KBM-7 (cell line): ENCODE measurements at regions not wholly inside any gene's neighbourhood (a gene's known extent, or its start where the extent isn't known, plus 50 kb on each side); places are given as distances from the start of the nearest gene placed in this dataset.
A peak's percentile ranks its signal among the peaks of the same experiment; 100 is the strongest.

Experiments used
- DNase-seq: peaks from one replicate; pipeline ENCODE4 v3.0.0-alpha.2; 2015
- in situ Hi-C: fragments of 300-500 bp; cut with MboI; formaldehyde crosslinking; loops from 2 replicates; pipeline ENCODE4 v1.14.3; 2020; ENCODE audit warnings: low sequenced_read_pairs, low pct_unique_long_range_greater_than_20kb, mixed read lengths

DNA sequence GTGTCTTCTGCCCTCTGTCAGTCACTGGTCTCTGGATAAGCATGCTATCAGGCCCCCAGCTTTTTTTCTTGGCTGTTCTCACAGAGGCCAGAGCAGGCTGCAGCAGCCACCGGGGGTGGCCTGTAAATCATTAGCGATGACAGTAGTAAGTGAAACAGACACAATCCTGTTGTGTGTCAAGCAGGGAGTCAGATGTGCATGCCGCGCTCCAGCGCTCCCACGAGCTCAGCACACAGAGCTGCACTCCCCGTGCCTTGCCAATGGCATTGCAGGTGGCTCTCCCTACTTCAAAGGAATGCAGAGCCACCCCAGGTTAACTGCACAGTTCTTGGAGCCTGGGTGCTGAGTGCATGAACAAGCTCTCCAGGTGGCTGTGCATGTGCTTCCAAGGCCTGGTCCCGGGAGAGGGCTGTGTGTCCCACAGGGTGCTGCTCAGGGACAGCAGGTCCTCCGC lies 226.1 kb downstream of the GLRX3 start:
- DNase-seq, result no peak
- in situ Hi-C loops, result no loop called here

DNA sequence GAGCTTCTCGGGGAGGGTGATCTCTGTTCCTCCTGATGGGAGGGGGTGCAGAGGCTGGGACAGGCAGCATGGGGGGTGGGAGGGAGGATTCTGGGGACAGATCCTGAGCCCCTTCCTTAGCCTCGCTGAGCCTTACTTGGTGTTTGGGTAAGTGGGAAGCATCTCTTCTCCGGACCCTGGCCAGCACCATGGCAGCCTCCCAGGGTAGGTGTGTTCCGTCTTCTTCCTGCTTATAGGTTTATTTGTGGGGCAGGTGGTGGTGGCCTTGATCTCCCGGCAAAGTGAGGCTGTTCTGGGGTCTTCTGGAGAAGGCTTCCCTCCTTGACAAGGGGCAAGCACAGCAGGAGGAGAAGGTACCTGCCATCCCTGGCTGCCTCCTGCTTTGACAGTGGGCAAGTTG lies 226.9 kb downstream of the GLRX3 start:
- DNase-seq, result no peak
- in situ Hi-C loops, result no loop called here

DNA sequence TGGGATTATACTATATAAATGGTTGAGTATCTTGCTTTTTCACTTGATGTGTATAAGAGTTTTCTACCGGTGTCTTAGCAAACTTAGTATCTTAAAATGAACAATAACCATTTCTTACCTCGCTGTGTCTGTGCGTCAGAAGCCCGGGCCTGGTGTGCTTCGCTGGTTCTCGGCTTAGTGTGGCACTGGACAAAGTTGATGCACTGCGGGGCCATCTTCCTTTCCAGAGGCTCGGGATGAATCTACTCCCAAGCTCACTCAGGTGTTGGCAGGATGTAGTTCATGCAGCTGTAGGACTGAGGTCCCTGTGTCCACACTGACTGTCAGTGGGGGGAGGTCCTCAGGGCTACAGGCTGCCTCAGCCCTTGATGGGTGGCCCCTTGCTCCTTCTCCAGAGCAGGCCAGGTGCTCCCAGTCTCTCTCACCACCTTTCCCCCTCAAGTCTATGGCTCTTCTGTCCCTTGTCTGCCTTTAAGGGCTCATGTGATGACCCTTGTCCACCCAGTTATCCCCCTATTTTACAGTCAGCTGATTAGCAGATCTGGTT lies 227.8 kb downstream of the GLRX3 start:
- in situ Hi-C loops, result no loop called here
- DNase-seq, result no peak

DNA sequence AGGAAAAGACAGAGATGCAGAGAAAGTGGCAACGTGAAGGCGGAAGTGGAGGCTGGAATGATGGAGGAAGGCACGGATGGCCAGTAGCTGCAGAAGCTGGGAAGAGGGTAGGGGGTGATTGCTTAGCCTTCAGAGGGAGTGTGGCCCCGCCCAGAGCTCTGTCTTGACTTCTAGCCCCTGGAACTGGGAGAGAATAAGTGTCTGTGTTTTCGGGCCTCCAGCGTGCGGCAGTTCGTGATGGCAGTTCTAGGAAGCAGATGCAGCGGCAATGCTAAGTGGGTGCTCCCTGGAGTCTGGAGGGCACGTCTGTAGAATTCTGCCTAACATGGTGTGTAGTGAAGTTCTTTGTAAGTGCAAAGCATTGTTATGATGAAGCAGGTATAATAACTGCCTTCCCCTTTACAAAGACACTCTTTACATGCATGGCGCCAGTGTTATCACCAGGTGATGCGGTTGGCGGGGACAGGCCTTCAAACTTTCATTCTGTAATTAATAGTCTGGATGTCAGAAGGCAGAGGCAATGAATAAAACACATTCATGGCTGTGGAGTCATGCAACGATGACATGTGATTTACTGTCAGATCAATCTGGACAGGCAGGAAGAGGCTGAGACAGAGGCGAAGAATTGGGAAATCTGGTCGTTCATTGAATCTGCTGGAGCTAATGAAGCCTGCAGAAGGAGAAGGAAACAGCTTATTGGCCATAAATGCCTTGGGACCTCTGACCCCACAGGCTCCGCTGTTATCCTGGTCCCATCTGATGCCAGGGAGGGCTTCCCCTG lies 228.6 kb downstream of the GLRX3 start:
- in situ Hi-C loops, result no loop called here
- no peak for DNase-seq

DNA sequence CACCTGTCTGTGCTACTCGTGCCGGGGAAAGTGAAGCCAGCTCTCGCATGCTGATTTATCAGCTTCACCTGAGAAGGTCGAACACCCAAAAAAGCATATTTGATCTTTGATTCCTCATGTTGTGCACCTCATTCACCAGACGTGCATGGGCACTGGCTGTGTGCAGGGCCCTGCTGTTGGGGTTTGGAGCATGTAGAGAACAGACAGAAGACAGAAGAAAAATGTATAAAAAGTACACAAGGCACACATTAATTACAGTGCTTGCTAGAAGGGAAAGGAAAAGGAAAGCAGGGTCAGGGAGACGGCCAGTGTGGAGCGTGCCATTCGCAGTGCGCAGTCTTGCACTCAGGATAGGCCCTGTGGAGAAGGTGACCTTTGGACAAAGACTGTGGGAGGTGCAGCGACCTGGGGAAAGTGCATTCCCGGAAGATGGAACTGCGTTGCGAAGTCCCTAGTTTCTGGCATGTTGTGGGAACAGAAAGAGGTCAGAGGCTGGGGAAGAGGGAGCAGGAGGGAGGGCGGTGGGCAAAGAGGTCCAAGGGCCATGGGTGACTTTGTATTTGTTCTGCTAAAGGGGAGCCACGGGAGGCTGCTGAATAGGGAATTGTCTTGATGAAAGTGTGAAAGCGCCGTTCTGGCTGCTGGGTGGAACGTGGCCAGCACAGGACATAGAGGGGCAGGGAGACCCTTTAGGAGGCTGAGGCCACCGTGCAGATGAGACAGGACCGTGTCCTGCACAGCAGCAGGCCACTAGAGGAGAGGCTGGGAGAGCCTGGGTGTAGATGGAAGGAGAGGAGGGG lies 232.8 kb downstream of the GLRX3 start:
- in situ Hi-C loops, result no loop called here
- no peak for DNase-seq

DNA sequence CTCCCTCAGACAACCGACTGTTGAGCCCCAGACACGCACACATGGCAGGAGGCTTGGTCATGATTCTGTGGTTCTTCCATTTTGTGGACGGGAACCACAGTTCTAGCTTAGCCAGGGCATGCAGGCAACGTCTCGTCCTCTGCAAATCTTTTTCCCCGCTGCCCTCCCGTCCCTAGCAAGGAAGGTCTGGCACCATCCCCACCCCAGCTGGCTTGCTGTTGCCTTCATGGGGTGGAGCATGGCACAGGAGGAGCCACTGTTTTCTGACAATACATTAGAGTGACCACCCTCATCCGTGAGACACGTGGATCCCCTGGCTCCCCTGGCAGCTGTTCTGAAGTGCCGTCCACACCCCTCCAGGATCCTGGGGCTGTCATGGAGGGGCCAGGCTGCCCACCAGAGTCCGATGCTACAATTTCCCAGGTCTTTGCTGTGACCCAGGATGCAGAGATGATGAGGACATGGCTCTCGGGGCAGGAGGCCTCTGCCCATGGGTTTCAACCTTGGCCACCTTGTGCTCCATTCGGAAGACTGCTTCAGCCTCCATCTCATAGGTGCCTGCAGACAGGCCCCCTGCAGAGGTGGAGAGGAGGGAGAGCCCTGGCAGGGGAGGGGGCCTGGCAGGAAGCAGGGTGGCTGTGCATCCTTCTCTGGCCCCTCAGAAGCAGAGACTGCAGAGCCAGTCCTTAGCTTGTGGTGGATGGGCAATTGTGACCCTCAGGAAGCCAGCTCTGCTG lies 233.6 kb downstream of the GLRX3 start:
- in situ Hi-C loops, result no loop called here
- DNase-seq, result no peak

DNA sequence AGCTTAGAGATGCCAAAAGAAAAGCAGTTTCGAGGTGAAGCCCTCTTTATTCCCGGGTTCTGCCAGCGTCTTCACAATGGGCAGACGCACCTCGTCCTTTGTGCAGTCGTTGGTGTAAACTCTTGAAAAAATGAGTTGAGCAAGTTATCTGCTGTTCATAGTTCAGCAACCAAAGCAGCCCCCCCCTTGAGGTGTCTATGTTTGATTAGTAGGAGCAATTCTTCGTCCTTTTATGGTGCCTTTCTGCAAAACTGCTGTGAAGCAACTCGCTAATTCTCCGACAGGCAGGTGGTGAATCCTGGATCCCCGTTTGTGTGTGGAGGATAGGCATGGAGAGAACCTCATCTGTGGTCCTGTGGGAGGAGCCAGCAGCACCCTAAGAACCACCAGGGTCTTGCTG lies 234.5 kb downstream of the GLRX3 start:
- no peak for DNase-seq
- in situ Hi-C loops, result no loop called here

DNA sequence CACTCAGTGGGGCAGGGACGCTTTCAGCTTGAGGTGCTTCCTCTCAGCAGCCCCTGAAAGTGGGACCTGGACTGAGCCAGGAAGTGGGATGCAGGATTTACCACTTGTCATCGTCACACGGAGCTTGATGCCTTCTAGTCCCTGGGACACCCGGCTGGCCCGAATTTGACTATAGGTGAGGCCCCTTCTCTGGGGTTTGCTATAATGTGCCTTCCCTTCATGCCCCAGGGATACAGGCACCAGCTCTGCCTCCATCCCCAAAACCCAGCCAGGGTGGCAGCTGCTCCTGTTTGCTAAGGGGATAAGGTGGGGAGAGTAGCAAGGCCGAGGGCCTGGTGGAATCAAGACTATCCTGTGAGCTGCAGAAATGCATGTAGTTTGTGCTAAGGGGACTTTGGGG lies 235.0 kb downstream of the GLRX3 start:
- in situ Hi-C loops, result no loop called here

DNA sequence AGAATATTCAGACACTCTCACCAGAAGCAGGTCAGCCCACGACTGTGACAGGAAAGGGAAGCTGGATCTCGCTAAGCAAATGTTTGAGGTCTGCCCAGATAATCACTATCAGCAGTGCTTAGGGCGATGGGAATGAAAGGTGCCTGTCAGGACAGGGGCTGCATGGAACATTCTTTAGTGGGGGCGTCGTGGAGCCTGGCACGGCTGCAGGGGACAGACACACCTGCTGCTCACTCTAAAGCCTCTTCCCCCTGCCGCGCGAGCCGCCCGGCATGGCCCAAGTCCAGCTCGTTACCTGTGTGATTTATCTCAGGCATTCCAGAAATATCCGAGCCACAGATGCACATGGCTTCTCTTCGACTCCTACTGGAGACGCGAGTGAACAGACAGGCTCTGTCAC lies 235.5 kb downstream of the GLRX3 start:
- DNase-seq, result no peak
- in situ Hi-C loops, result no loop called here

More for the DNA sequence above, 235.0 kb downstream of the GLRX3 start:
- no peak for DNase-seq

DNA sequence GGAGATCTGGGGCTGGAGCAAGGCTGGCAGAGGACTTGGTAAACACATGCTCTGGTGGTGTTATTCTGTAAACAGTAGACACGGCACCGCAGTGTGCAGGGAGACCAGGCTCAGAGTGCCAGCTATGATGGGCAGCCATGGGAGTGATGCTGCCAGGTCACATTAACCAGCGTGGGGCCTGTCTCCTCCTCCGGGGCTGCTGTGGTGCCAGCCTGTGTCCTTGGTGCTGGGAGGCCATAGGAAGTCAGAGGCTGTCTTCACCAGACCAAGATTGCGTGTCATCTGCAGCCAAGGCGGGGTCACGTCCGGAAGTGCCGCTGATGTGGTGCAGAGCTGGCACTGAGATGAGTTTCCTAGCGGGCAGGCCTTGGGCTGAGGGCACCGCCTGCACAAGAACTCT lies 236.0 kb downstream of the GLRX3 start:
- DNase-seq, result no peak
- in situ Hi-C loops, result no loop called here

DNA sequence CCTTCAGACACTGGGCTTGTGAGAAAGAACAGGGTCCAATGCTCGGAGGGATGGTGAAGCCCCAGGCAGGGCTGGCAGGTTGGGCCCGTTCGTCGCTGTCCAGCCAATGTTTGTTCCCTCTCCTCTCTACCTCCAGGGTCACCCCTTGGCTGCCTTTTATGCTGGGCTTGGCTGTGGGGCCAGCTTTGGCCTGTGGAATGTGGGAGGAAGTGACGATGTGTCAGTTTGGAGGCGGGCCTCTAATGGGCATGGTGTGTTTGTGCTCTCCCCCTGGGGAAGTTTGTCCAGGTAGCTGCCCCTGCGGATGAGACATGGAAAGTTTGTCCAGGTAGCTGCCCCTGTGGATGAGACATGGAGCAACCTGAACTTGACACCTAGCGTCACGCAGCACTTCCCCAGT lies 236.7 kb downstream of the GLRX3 start:
- no peak for DNase-seq
- in situ Hi-C loops, result no loop called here

DNA sequence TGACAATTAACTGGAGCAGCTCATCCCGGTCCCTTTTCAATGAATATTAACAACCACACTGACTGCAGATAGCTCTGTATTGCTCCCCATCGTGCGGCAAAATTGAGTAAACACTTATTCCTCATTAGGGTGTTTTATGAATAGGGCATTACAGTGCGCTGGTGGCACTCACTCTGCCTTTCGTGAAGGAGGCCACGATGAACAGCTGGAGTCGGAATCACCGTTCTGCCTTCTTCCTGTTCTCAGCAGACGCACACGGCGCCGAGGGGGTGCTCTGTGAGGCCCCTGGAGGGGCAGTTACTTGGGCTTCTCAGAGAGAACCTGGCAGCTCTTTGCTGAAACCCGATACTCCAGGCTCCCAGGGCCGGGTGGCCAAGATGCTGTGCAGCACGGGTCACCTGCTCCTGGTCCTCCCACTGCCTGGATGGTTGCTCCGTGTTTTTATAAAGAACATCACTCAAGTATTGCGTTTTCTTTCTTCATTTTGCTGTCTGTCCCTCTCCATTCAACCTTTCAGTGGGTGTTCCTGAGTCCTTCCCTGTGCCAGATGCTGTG lies 241.9 kb downstream of the GLRX3 start:
- DNase-seq, result no peak
- in situ Hi-C loops, result no loop called here

DNA sequence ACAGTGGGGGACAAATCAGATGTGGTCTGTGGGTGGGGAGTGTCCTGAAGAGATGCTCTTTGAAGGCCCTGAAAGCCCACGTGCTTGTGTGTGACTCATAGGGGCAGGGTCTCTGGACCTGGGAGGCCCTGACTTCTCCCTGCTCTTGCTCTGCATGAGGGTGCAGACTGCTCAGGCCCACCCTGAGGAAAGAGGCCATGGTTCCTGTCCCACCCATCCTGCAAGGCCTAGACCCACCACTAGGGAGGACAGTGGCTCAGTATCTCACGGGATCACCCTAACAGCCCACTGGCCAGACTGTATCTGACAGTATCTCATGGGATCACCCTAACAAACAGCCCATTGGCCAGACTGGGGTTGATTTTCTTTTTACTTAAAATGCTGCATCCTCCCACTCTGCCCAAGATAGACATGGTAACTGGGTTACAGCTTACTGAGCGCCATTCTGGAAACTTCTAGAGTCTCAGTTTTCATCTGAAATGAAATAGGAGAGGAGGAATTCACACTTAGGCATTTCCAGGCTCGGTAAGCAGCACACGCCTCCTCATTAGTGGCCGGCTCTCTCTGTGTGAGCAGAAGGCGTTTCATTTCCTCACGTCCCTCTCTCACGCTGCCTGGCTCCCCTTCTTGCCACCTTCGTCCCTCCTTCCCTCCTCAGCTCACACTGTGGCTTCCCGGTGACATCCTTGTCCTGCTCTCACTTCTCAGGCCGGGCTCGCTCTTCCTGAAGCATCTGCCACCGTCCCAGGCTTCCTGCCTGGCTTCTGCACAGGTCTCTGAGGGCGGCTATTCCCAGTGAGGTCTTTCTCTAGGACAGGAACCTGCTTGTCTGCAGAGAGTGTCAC lies 242.6 kb downstream of the GLRX3 start:
- in situ Hi-C loops, result no loop called here
- no peak for DNase-seq

DNA sequence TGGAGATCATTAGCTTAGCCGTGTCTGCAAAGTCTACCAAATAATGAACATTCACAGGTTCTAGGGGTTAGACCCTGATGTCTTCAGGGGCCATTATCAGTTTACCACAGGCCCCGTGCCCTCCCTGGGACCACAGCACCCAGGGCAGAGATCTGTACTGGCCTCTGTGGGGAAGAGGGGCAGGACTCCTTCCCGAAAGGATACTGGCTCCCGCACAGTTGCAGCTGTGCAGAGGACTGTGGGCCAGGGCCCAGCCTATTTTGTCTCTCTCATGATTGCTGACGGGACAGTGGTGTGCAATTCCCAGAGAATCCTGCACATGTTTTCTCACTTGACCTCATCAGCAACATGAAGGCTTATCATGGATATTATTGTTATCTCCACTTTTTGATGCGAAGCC lies 243.9 kb downstream of the GLRX3 start:
- in situ Hi-C loops, result no loop called here
- DNase-seq, result no peak

DNA sequence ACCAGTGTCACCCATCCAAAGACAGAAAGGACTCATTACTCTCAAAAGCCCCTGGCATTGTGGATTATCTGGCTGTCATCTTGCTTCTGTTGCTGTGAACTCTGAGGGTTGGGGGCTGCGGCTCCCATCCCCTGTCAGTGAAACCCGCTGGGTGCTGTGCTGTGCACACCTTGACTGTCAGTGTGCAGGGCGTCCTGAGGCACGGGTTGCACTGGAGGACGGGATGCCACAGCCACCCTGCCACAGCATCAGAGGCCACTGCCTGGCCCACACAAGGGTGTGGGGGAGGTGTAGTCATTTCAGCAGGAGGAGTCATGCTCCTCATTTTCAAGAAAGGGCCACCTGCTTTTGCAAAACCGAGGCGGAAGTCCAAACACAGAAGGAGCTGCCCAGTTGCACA lies 245.8 kb downstream of the GLRX3 start:
- DNase-seq, result no peak
- in situ Hi-C loops, result no loop called here

DNA sequence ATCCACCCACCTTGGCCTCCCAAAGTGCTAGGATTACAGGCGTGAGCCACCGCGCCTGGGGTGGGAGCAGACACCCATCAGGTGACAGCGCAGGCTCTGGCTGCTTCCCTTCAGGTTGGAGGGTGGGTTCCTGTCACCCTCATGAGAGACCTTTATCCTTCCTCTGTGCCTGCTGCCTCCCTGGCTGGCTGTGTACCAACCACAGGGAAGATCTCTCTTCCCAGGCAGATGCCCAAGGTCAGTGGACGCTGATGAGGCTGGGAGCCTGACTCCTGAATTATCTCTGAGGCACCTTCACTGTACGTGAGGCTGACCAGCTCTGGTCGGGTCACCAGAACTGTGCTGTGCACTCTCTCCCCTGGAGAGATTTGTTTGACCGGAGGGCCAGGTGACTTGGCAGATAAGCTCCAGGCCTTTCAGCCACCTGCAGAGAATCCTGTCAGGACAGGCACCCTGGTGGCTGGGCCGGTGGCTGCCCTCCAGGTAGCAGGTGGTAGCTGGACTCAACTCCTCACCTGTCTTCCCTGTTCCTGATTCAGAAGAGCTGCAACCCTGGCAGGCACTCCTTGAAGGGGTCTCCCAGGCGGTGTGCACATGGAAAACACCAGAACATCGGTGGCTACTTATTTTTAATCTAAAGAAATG lies 251.9 kb downstream of the GLRX3 start:
- in situ Hi-C loops, result no loop called here
- DNase-seq, result no peak

DNA sequence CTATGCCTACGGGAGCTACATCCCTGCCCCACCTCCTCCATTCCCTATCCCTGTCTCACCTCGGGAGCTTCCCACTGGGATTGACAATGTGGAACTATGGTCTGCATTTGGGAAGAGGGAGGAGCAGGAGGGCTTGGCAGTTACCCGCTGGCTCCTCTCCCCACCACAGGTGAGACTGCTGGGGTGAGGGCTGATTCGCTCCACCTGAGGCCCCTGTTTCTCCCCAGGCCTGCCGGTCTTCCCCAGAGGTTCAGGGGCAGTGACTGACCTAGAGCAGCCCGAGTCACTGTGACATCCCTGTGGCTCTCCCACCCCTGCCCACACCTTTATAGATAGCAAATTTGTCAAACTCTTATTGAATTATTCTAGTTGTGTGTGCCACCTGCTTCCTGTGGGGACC lies 252.6 kb downstream of the GLRX3 start:
- DNase-seq, result no peak
- in situ Hi-C loops, result no loop called here

DNA sequence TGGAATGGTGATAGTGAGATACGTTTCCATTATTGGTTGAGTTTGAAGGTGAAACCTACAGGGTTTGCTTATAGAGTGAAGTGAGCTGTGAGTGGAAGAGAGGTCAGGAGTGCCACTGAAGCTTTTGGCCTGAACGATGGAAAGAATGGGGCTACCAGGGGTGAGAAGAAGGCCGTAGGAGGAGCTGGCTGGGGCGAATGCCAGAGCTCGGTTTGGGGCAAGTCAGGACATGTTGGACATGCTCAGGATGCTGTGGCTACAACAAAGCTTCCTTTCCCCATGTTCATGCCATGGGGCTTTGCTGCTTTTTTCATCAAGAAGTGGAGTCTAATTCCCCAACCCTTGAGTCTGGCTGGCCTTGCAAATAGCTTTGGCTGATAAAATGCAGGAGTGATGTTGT lies 253.7 kb downstream of the GLRX3 start:
- DNase-seq, result peak; percentile 7
- in situ Hi-C loops, result no loop called here
